Activated T-cell treated with anti-CD3 and anti-CD28 coated beads, Interleukin-2, amount 50 U/mL, for 48 hours (primary cell): ENCODE measurements at regions not wholly inside any gene's neighbourhood (a gene's known extent, or its start where the extent isn't known, plus 50 kb on each side); places are given as distances from the start of the nearest gene placed in this dataset.
"Not testable (repeated sequence)": the region's sequence is repeated elsewhere in the genome, so short reads cannot be mapped to it uniquely, and the experiment has no call there.

ENCODE experiments used
- DNase-seq, 2 experiments: peaks; one replicate each; pipeline ENCODE4 v3.0.0-alpha.2; 2020

DNA sequence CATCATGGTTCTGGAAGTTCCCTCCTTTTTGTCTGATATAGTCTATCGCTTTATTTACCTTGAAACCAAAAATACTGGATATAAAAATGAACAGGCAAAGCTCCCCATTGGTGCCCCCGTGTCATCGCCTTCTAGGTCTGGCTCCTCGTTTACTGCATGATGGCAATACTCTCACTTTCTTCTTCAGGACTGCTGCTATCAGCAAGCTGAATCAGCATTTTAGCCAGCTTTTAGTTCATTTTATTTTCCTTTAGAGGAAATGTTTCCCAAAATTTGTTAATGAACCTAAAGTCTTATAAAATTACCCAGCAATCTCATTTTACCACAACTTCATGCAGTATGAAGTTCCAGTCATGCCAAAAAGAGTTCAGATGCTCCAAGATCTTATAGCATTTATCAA, 80.5 kb downstream of the ZIC3 start:
- DNase-seq, result no peak

DNA sequence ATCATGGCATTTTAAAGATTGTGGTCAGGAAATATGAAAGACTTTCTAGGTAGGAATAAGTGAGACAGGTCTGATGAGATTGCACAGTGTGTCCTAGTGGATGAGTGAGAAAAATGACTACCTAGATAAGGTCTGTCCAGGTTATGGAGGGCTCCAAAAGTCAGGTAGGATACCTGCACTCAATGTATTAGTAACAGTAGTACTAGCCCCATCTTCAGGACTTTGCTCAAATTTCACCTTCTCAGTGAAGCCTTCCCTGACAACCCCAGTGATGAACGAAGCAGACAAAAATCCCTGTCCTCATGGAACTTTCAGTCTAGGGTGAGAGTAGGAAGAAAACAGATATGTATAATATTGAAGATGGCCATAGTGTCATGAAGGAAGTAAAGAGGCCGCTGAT, 85.7 kb downstream of the ZIC3 start:
- no peak for DNase-seq

DNA sequence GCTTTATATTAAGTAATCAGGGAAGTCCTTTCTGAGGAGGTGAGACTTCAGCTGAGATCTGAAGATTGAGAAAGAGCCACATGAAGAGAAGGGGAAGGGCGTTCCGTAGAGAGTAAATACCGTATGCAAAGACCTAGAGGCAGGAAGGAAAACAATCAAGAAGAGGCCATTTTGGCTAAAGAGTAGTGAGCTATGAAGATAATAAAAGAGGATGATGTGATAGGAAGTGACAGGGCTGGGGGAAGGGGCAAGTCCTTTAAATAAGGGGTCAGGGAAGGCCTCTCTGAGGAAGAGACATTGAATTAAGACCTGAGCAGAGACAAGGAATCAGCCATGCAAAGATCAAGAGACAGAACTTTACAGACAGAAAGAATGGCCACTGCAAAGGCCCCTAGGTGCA, 86.2 kb downstream of the ZIC3 start:
- DNase-seq, result no peak

DNA sequence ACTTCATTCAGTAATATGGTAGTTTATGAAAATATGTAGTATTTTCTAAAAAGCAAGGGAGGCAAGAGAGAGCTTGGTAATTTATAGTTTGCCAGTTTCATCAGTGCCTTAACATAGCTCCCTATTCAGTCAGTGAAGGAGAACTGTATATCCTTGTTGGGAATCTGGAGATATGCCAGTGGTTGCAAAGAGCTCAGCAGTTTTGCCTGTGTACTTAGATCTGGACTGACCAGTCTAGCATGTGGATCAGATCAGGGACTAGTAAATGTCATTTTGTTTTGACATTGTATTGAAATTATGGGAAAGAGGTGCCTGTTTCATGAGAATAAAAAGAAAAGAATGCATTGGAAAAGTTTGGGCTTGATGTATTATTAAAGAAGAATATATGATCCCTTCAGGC, 88.6 kb downstream of the ZIC3 start:
- DNase-seq, result no peak

DNA sequence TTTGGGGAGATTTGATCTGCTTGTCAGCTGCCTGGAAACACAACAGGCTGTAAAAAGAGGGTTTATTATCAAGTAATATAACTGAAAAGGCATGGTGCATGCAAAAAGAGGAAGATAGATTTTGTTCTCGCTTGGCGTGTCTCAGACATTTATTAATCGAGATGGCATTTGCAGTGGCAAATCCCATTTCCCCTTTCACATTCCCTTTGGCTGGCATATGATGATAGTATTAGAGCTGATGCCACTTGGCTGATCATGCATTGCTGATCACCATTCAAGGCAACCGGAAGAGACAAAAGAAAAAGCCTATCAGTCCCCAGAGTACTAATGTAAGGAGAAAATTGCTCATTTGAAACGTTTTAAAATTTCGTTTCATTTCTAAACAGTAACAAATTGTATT, 101.8 kb downstream of the ZIC3 start:
- DNase-seq, result no peak

DNA sequence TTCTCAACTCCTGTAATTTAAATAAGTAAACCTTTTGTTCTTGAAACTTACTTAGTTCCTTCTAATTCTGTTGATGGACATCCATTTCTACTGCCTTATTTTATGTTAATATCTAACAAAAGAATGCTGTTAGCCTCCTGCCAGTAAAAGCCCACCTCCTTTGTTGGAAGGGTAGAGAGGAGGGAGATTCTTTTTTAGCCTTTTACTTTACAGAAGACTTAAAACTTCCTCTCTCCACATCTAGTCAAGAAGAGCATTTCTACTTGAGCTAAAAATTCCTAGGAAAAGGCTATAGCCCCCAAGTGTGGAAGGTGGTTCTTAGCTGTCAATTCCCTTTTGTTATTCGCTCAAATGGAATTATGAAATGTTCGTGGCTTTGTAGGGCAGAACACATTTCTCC, 118.7 kb downstream of the ZIC3 start:
- DNase-seq, result no peak

DNA sequence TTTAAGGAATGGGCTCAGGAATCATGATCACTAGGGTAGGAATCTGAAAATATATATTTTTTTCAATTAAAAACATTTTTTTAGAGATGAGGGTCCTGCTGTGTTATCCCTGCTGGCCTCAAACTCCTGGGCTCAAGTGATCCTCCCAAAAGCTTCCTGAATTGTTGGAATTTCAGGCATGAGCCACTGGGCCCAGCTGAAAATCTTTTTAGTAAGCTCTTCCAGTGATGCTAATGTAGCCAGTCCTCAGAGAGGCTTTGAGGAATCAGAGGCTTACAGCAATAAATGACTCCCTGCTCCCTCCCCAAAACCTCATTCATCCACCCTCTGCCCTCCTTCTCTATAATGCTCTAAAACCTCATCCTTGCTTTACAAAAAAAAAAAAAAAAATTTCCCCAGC, 129.5 kb downstream of the ZIC3 start:
- no peak for DNase-seq

DNA sequence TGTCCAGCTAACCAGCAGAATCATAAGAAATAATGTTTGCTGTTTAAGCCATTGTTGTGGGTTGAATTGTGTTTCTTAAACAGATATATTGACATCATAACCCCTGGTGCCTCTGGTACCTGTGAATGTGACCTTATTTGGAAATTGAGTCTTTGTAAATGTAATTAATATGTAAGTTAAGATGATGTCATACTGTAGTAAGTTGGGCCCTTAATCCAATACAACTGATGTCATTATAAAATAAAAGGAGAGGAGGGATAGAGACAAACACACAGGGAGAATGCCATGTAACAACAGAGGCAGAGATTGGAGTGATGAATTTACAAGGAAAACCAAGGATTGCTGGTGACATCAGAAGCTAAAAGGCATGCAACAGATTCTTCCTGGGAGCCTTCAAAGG, 141.4 kb downstream of the ZIC3 start:
- no peak for DNase-seq

DNA sequence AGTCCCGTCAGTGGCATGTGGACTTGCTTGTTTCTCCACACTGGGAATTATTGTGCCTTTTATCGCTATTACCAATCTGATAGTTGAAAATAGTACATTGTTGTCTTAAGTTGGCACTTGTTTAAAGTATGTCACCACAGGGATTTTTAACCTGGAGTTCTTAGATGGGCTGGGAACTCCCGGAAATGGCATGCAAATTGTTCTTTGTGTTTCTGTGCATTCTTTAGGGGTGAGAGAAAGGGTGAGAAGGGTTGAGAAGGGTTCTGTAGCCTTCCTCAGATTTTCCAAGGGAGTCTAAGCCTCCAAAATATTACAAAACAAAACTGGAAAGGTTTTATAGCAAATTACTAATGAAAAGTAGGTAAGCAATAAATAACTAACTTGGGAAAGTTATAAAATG, 176.9 kb downstream of the ZIC3 start:
- DNase-seq, result no peak

DNA sequence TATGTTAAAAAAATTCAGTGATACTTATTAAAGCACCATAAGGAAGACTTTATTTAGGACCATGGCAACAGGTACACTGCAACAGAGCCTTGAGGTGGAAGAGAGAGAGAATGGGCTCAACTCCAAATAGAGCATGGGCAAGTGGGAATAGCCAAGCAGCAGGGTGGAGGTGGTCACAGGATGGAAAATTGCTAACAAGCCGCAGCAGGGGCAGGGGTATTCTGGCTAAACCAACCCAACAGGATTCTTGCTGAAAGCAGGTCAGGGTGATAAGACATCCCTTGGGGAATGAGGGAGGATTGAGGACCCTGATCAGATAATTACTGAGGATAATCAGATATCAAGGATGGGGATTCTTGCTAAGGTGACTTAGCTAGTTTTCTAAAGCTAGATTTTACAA, 177.5 kb downstream of the ZIC3 start:
- no peak for DNase-seq

DNA sequence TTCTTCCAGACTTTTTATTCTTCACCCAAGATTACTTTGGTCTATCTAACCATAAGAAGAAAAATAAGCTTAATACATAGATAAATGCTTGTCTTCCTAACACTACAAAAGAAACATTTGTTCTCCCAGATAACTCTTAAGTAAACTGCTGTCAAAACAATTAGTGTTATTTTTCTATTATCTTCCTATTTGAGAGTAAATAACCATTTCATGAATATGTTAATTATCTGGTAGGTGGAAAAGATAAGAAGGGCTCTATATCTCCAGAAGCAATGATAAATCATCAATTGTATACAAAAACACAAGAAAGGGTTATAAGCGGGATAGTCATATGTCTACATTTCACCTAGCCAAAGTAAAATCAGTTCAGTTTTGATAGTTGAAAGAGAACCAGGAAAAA, 180.4 kb downstream of the ZIC3 start:
- no peak for DNase-seq

DNA sequence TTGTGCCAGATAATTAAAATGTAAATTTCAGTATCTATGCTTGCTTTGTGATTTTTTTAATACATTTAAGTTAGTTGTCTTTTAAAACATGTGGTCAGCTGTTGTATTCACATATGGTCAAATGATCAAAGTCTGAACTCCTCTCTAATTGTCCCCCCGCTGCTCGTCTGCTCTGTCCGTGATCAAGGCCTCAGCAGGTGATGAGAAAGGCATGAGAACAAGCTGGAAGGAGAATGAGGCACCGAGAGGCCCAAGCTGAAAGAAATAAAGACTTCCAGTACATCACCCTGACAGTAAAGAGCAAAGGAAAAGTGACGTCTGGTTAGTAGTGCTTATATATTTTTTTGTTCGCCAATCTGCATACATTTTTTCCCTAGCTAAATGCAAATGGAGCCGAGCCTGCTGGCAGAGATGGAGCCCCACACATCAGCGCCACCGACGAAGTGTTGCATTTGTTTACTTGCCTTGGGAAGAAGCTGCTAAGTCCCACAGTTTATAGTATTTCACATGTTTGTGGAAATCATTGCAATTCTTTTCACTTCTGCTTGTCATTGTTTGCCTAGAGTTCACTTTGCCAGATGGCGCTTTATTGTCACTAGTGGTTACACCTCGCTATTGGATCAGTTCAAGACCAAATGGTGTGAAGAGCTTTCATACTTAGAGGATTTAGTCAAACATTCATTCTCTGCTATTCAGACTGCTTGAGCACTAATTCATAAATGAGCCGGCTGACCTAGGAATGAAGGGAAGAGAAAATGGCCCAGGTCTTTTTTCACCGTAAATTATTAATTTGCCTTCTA, 181.5 kb downstream of the ZIC3 start:
- no peak for DNase-seq

DNA sequence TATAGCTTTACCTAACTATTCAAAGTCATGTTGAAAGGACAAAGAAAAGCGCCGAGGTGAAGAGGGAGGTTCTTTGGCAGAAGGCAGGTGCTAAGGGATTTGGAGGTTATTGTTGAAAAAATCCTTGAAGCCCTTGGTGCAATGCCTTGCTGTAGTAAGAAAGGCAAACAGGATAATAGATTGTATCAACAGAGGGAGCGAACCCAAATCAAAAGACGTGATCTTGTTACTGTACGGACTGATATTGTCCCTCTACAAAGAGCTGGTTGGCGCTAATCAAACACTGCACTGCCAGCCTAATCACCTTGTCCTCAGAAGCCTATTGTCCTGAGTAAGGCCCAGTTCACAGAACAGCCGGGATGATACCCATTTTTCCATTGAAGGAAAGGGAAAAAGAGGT, 182.9 kb downstream of the ZIC3 start:
- no peak for DNase-seq

DNA sequence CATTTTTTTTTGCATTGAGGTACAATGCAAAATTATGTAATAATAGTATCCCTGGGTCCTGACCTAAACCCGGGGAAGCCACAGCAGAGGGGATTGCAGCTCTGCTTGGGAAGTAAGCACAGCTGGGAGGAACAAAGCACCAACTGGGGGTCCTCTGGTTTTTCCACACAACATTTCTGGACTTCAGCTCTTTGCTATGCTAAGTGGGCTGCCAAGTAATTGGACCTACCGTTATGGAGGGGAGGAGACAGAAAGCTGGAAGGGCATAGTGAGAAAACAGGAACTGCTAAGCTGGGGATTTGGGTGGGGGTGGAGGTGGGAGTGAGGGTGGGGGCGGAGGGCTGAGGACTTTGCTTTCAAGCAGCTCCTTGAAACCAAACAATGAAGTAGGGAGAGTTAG, 183.3 kb downstream of the ZIC3 start:
- no peak for DNase-seq

DNA sequence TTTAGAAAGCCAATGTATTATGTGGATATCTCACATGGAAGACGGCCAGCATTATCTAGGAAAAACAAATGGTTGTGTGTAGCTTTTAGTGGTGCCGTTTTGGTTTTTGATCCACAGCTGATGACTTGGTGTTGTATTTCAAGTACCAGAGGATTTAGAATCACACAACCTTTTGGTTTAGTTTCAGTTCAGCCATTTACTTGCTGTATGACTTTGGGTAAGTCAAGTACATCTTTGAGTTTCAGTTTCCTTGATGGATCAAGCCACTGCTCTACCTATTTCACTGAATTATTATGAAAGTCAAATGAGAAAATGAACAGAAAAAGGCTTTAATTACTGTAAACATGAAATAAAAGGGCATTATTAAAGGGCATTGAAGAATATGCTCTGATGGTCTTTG, 205.6 kb downstream of the ZIC3 start:
- DNase-seq, result no peak

DNA sequence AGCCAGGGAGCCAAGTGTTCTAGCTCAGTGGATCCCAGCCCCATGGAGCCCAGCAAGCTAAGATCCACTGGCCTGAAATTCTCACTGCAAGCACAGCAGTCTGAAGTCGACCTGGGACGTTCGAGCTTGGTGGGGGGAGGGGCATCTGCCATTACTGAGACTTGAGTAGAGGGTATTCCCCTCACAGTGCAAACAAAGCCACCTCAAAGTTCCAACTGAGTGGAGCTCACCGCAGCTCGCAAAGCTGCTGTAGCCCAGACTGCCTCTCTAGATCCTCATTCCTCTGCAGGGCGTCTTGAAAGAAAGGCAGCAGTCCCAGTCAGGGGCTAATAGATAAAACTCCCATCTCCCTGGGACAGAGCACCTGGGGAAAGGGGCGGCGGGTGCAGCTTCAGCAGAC, 226.3 kb downstream of the ZIC3 start:
- no peak for DNase-seq

DNA sequence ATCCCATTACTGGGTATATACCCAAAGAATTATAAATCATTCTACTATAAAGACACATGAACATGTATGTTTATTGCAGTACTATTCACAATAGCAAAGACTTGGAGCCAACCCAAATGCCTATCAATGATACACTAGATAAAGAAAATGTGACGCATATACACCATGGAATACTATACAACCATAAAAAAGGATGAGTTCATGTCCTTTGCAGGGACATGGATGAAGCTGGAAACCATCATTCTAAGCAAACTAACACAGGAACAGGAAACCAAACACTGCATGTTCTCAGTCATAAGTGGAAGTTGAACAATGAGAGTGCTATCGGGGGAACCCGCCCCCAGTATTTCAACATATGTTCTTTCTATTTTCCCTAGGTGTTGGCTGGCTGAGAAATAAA, 232.0 kb downstream of the ZIC3 start:
- not testable (repeated sequence) for DNase-seq

DNA sequence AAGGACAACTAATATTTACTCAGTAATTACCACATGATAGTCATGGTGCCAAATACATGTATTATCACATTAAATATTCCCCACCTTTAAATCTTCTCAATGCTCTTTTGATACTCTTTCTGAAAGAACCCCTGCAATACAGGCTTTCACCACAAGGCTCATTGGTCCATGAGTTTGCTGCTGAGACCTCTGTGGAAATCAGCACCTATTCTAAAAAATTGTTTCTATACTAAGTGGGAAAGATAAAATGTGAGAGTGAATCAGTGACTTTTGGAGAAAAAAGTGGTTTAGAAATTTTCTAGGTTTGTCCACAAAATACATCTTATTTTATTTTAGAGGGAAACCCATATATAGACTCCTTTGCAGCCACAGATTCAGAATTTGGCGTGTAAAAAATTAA, 257.3 kb downstream of the ZIC3 start:
- no peak for DNase-seq

DNA sequence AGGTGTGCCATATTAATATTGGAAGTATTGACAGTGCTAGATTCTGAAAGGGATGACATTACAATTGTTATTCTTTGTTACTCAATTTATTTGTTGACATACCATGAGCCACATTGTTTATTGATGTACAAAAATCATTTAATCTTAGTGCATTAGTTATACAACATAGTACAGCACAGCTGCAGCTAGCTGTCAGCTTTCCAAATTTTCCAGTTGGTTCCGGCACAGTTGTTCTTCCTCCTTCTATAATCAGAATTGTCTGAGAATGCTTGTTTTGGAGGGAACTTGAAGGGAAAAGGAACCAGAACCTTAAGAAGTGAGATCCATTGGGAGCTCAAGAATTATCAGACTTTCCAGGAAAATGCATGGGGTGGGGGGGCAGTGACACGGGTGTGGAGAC, 281.4 kb downstream of the ZIC3 start:
- no peak for DNase-seq

DNA sequence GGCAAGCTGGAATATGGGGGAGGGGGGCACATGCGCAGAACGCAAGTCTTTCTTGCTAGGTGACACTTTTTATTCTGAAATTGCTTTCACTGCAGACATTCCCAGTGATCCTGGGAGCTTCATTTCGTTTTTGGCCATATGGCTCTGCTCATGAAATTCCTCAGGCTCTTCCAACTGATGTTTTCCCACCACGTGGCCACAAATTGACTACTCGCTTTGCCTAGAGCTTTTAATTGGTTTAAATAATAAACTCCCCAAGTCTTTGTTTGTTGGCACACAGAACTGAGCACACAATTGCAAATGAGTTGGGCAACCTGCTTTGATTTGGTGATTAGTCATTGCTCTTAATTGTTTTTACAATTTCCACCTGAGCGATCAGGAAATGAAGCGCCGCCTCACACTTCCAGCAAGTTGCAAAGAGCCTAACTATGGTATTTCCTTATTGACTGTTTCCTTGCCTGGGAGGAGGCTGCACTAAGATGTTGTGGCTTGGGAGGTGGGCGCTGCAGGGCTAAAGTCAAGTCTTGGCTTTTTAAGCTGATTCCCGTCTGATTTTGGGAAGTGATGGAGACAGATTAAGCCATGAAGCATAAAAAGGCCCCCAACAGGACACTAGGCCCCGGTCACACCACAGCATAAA, 282.5 kb downstream of the ZIC3 start:
- no peak for DNase-seq

DNA sequence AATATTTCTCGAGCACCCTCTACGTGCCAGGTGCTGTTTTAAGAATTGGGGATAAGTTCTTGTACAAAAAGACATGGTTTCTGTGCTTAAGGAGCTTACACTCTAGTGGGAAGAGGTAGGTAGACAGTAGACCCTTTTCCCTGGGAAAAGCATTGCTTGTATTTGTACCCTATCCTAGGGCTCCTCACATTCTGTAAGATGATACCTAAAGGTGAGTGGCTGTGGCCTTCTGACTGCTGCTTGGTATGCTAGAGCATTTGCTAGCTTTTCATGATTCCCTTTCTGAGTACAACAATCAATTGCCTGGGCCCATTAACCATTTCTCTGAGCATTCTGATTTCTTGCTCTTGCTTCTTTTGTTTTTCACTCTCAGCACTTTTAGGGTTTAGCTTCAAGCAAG, 286.6 kb downstream of the ZIC3 start:
- no peak for DNase-seq

DNA sequence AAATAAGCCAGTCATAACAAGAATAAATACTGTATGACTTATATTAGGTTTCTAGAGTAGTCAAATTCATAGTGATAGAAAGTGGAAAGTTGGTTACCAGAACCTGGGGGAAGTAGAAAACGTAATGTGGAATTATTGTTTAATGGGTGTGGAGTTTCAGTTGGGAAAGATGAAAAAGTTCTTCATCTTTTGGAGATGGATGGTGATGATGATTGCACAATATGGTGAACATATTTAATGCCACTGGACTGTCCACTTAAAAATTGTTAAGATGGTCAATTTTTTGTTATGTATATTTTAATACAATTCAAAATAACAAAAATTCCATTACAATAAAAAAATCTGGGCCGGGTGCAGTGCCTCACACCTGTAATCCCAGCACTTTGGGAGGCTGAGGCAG, 289.6 kb downstream of the ZIC3 start:
- no peak for DNase-seq

DNA sequence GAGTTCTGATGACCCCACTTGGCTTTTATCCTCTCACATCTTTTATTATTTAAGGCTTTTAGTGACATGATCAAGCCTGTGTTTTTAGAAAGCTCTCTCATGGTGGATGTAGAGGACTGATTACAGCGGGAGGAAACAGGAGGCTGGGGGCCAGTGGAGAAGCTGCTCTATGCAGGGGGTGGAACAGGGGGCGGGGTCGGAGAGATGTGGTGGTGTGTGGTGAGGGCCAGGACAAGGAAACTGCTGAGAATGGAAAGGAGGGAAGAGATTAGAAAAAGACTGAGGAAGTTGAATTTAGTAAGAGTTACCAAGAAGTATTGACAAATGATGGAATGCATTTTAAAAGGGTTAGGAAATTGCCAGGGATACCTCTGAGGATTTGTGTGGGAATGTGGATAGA, 292.2 kb downstream of the ZIC3 start:
- no peak for DNase-seq

DNA sequence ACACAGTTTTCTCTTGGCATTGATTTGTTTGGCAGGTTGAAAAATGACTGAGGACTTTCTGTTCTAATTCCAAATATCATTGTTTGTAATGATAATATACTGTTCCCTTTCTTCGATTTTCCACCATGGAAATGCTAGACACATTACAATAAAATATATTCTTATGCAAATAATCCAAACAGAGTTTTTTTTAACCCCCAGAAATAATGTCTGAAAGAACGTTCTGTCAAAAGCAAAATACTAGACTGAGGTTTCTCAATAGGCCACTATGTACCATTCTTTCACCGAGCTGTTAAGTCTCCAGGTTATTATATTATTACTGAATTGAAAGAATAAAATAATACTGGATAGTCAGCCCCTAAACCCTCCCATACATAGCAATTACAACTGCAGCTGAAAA, 312.5 kb downstream of the ZIC3 start:
- no peak for DNase-seq

DNA sequence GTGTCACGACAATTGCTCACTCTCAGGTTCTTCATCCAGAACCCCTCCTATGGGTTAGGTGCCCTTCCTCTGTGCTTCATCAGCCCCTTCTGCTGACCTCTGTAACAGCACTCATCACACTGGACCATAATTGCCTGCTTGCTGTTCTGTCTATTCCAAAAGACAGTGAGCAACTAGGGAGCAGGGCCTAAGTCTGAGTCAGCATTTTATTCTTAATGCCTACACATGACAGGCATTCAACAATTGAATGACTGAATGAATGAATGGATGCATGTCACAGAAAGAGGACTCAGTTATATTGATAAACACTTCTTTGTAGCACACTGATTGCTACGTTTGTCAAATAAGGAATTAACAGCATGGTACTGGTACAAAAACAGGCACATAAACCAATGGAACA, 317.0 kb downstream of the ZIC3 start:
- DNase-seq, result no peak
